Left ventricle myocardium superior (tissue), 1 donor: ENCODE measurements at regions not wholly inside any gene's neighbourhood (a gene's known extent, or its start where the extent isn't known, plus 50 kb on each side); places are given as distances from the start of the nearest gene placed in this dataset.

Experiments used
- ATAC-seq: fragments of 200-7000 bp; cut with Tn5 transposase; one replicate; pipeline ENCODE4 v1.9.1; 2020; ENCODE audit warnings: mild to moderate bottlenecking, moderate library complexity
- DNase-seq: peaks from one replicate; pipeline ENCODE4 v3.0.0-alpha.2; 2020
- intact Hi-C: fragments of 100-400 bp; cut with micrococcal nuclease; formaldehyde crosslinking; loops from one replicate; pipeline ENCODE4 v1.11.0; 2022
- donor health status: DM: no; HTN: yes; CAD: no; lungs with severe emphysema.

DNA sequence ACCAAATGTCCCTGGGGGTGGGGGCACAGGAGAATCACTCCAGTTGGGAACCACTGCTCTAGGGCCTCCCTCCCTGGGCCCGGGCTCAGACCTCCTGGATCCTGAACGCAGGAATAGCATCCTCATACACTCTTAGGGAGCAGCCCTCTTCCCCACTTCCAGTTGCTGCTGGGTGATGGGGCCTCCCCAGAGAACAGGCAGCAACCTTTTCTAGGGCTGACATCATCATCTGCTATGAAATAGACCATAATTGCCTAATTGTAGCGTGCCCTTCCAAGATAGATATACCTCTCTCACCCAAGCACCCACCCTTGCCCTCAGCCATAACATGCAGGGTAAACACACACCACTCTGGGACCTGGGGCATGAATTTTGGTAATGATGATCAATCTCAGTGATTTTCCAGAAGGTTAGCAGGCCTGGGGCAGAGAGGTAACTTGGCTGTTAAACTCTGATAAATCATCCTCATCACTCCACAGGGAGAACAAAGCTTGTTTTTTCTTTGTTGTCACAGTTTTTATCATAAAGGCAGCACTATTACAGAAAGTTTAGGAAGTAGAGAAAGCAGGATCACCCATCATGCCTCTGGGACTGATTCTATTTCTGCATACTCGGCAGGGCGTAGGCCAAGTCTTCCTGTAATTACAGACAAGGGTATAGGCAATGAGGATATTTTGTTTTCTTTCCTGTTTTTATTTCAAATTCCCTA is 88.3 kb upstream of the PRDM11 start:
- intact Hi-C loops: no loop called here
- peak; percentile 52 for ATAC-seq
- DNase-seq: no peak

DNA sequence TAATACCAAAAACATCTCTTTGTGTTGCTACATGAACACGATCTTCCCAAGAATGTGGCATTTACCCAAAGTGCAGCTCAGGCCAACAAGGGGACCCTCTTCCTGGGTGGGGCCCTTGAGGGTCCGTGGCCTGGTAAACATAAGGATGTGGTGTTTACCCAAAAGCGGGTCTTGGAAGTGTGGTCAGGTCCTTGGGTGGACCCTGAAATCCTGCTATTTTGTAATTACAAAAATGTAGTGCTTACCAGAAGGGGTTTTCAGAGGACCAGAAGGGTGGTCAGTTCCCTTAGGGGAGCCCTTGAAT is 87.8 kb upstream of the PRDM11 start:
- no peak for DNase-seq
- intact Hi-C loops: no loop called here
- no peak for ATAC-seq

DNA sequence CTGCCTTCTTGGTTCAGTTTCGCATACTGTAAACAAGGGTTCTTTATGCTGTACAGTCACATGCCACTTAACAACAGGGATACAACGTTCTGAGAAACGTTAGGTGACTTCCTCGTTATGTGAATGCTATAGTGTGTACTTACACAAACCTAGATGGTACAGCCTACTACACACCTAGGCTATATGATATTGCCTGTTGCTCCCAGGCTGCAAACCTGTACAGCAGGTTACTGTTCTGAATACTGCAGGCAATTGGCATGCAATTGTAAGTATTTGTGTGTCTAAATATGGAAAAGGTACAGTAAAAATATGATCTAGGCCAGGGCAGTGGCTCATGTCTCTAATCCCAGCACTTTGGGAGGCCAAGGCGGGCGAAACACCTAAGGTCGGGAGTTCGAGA is 85.7 kb upstream of the PRDM11 start:
- intact Hi-C loops: no loop called here
- no peak for ATAC-seq
- no peak for DNase-seq

DNA sequence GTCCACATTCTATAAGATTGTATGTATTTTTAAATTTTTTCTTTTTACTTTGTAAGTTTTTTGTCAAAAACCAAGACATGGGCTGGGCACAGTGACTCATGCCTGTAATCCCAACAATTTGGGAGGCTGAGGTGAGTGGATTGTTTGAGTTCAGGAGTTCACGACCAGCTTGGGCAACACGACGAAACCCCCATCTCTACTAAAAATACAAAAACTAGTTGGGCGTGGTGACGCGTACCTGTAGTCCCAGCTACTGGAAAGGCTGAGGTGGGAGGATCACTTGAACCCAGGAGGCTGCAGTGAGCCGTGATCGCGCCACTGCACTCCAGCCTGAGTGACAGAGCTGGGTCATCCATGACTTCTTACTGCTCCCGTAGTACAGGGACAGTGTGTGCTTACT is 84.8 kb upstream of the PRDM11 start:
- intact Hi-C loops: no loop called here
- ATAC-seq (no peak), DNase-seq (no peak)

DNA sequence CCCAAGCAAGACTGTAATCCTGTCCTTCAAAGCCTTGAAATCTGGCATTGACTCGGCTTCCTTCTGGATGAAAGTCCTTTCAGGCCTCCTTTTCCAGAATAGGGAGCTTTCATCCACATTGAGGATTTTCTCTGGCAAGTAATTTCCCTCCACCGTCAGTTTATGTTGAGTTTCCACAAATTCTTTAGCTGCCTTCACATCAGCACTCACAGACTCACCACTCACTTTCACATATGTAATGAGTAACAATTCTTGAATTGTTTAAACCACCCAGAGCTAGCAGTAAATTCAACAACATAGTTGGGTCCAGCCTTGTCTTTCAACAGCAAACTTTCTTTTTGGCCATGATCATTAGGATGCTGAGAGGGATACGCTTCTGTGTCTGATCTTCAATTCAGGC is 84.3 kb upstream of the PRDM11 start:
- intact Hi-C loops: no loop called here
- ATAC-seq: no peak
- no peak for DNase-seq

DNA sequence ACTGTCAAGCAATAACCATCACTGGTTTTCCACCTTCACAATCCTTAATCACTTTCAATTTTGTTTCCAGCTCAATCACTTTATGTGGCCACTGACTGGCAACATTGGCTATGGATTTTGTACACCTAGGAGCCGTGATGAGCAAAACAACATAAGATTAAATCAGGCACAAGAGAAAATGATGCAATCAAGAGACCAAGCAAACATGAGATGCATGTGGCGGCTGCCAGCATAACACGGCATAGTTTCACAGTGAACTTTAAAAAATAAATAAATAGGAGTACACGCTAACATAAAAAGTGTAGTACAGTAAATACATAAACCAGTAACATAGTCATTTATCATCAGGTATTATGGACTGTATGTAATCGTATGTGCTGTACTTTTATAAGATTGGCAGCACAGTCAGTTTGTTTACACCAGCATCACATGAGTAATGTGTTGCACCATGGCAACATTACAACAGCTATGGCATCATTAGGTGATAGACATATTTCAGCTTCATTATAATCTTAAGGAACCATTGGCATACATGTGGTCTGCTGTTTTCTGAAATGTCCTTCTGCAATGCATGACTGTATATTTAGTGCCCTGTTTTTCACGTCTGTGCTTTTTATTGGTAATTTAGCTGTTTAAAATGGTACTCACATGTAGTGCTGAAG is 83.3 kb upstream of the PRDM11 start:
- ATAC-seq: no peak
- intact Hi-C loops: no loop called here
- DNase-seq: no peak

DNA sequence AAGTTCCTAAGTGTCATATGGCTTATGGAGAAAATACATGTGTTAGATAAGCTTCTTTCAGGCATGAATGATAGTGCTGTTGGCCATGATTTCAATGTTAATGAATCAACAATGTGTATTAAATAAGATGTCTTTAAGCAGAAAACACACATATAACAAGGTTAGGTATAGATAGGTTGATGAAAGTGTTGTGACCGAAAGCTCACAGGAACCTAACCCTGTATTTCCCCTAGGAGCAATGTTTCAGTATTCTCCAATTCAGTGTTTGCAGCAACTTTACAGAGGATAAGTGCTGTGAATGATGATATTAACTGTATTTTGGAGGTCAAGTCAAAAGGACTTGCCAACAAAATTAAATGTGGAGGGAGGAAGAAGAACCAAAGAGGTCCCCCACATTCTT is 82.8 kb upstream of the PRDM11 start:
- intact Hi-C loops: no loop called here
- no peak for ATAC-seq
- DNase-seq: no peak

DNA sequence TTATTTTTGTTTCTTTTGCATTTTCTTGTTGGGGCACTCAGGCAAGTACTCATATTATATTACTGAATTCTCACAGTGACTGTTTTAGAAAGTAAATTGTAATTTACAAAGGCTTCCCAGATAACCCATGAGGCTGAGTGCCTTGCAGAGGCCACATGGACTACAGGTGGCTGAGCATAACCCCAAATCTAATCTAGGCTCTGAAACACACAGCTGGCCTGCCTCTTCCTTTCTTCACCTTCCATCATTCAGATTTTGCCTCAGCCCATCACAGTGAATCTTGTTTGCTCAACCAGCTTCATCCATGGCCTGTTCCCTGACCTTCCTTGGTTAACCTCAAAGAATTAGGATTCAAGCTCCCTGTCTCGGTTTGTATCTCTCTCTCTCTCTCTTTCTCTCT is 78.5 kb upstream of the PRDM11 start:
- DNase-seq (no peak), ATAC-seq (peak; percentile 42)
- intact Hi-C loops: no loop called here

DNA sequence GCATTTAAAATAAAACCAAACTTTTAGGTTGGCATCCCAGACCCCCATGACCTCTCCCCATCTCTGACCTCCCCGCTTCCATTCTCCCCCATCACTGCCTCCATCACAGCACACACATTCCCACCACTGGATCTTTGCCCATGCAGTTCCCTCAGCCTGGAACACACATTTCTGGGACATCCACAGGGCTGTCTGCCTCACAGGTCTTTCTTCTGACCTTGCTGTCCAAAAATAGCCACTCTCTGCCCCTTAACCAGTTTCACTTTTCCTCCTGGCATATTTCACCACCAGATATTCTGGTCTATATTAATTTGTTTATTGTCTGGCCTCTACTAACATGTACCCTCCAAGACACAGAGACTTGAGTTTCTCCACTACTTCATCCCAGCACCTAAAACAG is 75.2 kb upstream of the PRDM11 start:
- ATAC-seq (peak; percentile 72), DNase-seq (no peak)
- intact Hi-C loops: no loop called here

DNA sequence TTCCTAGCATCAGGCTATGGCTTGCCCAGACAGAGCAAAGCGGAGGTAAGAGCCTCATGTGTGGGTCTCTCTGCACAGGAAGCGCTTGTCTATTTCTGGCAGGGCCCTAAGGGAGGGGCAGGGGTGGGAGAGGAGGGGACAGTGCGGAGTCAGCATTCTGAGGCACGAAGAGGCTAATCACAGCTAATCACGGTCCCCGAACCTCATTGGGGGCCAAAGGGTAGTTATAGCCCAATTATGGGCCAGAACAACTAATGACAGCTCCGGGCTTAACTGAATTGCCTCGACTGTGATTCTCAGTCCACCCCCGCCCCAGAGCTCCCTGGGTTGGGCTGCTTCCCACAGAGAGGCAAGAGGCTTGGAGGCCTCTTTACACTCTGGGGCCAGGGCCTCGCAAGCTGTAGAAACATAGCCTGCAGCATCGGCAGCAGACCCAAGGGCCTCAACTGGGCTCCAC is 72.7 kb upstream of the PRDM11 start:
- intact Hi-C loops: no loop called here
- ATAC-seq (peak; percentile 48), DNase-seq (no peak)

DNA sequence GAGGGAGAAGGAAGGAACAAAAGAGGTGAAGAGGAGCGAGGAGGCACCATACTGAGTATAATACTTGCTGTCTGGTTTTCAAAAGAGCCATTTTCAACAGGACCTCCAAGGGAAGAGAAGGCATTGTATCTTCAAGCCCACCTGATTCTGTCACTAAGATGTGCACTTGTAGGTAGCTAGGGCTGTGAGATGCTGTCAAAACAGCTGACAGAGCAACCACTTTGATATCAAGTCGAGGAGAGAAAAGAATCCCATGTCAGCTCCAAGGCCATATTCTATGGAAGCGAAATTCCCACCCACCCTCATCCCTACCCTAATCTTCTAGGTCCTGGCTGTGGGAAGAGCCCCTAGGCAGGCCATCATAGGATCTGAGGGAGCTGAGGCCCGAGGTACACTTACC is 70.9 kb upstream of the PRDM11 start:
- no peak for ATAC-seq
- intact Hi-C loops: no loop called here
- no peak for DNase-seq

DNA sequence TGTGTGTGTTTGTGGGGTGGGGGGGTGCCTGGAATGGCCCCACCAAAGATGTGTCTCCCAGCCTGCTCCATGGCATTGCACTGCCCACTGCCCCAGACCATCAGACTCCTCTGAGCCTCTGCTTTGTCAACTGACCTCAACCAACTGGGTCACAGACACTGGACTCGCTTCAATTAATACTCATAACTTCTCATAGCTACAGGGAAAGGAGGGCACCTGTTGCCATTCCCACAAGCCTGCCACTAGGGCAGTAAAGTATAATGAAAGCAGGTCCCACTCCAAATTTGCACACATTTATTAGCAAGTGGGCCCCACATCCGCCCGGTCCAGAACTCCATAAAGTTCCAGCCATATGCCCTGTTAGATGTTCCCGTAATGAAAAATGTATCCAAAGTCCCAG is 70.5 kb upstream of the PRDM11 start:
- no peak for DNase-seq
- intact Hi-C loops: no loop called here
- no peak for ATAC-seq

DNA sequence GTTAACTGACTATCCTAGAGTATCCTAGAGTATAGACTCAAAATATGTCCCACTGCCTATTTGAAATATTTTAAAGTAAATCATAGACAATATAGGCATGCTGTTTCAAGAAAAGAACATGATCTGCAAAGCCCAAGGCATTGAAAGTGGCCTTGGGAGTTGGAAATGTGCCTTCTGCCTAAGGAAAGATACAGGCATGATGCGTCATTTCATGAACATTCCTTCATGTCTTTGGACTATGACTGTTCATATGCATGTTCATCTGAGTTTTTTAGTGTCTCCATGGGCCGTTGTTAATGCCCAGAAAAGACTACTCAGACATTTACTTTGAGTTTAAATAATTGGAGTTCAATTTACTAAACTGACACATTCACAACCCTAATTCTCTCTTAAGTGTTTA is 69.7 kb upstream of the PRDM11 start:
- ATAC-seq: no peak

DNA sequence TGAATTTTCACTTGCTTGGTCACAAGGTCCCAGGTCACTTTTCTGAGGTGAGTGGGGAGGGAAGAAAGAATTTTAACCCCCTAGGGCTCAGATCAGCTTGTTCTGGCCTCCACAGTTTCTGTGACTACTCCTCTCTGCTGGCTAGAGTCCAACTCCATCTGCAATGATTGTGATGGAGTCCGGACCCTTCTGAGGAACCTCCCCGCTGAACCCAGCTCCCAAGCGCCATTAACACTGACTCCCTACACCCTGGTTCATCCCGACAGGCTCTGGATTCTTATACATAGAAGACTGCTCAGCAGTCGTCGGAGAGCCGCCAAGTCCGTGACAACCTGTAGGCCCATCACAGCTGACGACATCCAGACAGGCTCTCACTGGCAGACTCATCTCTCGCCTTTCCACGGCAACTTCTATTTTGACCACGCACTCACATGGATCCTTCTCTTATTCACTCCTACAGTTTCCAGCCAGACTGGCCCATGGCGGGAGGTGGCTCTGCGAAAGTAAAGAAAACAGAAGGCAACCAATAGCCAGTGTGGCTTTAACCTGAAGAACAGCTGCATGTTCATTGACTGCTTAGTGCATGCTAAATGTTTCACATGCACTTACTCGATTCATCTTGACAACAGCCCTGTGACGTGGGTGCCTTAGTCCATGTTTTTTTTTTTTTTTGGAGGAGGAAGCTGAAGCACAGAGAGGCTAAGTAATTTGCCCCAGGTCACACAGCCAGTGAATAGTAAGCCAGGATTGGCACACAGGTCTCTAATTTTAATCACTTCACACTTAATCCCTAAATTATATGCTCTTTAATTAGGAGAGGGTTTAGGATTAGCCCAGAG is 68.0 kb upstream of the PRDM11 start:
- ATAC-seq (peak; percentile 50), DNase-seq (peak; percentile 50)
- intact Hi-C loops: no loop called here

More for the DNA sequence above, 69.7 kb upstream of the PRDM11 start:
- intact Hi-C loops: no loop called here
- DNase-seq: no peak

DNA sequence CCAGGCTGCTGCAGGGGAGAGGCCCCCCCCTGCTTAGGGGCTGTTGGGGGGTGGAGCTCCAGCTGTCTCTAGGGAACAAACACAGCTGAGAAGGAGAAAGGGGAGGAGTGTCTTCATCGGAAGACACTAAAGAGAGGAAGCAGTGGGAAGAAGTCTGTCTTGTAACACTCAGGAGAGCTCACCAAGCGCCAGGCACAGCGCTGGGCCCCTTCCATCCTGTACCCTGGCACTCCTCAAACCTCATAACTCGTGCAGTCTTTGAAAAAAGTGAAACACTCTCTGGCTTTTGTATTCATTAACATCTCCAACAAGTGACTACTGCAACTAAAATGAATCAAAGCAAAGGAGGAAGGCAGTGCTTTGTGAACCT is 67.4 kb upstream of the PRDM11 start:
- ATAC-seq (peak; percentile 58), DNase-seq (no peak)
- intact Hi-C loops: no loop called here

DNA sequence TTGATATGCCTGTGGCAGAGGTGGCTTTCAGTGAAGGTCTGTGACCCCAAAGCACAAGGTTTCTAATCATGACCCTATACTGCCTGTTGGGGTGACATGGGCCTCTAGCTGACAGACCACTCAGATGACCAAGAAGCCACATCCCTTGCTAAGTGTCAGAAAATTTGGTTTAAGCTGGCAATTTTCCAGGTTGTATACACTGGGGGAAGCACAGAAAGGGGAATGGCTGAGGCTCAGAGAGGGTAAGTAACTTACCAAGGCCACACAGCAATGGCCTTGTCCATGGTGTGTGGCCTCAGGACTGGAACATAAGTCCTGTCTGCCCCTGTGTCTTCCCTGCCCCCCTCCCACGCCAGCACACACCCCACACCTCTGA is 66.9 kb upstream of the PRDM11 start:
- no peak for DNase-seq
- intact Hi-C loops: no loop called here
- ATAC-seq: no peak

DNA sequence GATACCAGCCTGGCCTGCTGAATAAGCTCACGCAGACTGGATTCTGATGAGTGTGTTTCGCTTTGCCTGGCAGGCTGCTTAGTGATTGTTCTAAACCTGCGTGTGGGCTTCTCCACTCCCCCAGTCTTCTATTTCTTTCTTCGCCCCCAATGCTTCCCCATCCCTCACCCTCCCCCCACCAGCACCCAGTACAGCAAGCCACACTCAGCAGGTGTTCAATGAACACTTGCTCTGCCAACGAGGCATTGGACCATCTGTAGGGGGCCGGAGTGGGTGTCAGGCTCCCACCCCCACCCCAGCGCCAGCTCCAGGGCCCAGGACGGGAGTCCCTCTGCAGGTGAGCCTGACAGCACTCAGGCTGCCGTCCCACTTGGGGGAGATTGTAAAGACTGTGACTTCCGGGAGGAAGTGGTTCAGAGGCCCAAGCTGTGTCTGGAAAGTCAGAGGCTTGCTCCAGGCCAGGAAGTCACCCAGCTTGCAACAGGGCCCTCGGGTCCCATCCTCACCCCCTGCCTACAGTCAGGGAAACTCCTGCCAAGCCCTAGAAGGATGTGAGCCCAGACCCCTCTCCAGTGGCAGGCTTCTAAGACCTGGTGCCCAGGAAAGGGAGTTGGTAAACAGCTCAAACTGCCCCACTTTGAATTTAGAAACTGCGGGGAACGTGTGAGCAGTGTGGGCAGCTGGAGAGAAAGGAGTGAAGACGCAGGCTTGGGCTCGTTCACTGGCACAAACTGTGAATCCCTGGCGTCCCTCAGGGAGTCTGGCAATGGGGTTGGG is 66.3 kb upstream of the PRDM11 start:
- peak; percentile 36 for DNase-seq
- ATAC-seq: peak; percentile 53

DNA sequence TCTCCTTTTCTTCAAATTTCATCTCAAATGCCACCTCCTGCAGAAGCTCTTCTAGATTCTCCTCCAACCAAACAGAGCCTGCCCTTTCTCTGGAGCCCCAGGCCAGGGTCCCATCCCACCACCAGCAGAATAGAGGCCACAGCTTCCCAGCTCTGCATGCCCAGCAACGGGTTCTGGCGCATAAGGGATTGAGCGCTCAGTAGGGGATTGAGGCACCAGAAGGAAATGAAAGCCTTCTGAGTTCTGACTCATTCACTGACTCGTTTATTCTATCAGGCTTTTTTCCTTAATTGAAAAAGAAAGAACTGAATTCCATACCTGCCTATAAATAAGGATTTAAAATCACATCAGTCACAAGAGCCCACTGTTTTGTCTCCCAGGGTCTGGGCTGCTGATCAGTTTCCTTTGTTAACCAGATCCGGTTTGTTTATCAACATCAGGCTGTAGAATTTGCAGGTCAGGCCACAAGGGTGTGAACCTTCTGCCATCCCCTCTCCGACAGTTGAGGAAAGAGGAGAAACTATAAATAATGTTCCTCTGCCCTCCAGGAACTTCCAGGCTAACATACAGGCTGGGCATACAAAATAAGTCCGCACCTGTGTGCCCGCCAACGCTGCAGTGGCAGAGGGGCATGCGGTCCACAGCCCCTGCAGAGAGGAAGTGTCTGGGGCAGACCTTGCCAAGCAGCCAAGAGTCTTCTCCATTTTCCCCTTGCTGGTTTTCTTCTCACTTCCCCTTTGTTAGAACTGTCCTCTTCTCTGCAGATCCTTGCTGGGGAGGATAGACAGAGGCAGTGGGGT is 63.5 kb upstream of the PRDM11 start:
- intact Hi-C loops: no loop called here
- DNase-seq: no peak
- no peak for ATAC-seq

More for the DNA sequence above, 66.3 kb upstream of the PRDM11 start:
- intact Hi-C loops: no loop called here

DNA sequence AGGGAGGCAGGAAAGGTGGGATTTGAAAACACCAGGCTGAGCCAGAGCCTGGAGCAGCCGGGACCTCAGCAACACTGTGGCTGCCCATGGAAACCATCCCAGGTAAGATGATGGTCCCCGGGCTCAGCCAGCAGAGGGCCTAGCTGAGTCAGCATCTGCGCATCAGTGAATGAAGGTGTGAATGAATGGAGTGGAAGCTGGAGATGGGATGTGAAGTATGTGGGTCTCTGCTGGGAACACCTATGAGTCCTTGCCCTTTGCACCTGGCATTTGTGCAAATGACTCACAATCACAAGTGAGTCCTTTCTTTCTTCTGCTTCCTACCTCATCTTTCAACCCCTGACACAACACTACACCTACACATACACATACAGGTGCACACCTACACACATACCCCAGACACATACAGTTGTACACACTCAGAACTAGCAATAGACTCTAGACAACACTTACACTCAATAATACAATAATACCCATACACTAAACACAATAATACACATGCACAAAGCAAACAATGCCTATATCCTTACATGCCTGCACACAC is 62.8 kb upstream of the PRDM11 start:
- DNase-seq (no peak), ATAC-seq (no peak)
- intact Hi-C loops: no loop called here
